ENCODE measurements at regions not wholly inside any gene's neighbourhood (a gene's known extent, or its start where the extent isn't known, plus 50 kb on each side); places are given as distances from the start of the nearest gene placed in this dataset.

DNA sequence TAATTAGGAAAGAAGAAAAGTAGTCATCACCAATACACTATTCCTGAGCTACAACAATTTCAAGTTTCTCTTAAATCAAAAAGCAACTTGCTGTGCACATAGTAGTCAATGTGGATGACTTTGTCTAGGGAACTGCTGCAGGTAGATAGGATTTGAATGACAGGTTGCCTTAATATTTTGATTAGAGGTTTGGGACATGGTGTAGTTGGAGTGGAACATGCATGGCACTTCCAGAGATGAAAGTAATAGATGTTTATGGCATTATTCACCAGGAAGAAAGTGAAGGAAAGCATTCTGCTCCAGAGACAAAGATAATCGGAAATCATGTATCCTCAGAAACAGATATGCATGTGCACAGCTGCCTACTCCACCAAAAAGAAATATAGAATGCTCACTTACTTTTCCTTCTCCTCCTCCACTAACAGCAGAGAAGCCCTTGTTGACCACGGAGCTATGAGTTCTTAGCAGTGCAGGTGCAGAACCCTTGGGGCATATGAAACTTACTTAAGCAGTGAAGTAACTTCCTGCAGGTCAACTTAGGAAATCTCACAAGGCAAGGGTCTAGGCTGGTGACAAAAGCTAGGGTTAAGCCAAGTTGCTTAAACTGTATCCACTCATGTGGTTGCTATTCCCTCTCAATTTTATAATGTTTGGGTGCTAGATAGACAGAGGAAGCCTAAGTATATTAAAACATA, 390.8 kb downstream of the HNRNPD start:
- TF ChIP-seq POLR2AphosphoS5 (IDR thresholded peaks at IDR 0.05; ENCODE audit: low read depth, low read length) (no peak), TAF1 (IDR thresholded peaks at IDR 0.05; ENCODE audit: borderline replicate concordance, insufficient read depth, low read length) (no peak), SIN3A (IDR thresholded peaks at IDR 0.05; ENCODE audit: borderline replicate concordance, insufficient read depth, low read length) (no peak)
- TF ChIP-seq, protein P1, sequence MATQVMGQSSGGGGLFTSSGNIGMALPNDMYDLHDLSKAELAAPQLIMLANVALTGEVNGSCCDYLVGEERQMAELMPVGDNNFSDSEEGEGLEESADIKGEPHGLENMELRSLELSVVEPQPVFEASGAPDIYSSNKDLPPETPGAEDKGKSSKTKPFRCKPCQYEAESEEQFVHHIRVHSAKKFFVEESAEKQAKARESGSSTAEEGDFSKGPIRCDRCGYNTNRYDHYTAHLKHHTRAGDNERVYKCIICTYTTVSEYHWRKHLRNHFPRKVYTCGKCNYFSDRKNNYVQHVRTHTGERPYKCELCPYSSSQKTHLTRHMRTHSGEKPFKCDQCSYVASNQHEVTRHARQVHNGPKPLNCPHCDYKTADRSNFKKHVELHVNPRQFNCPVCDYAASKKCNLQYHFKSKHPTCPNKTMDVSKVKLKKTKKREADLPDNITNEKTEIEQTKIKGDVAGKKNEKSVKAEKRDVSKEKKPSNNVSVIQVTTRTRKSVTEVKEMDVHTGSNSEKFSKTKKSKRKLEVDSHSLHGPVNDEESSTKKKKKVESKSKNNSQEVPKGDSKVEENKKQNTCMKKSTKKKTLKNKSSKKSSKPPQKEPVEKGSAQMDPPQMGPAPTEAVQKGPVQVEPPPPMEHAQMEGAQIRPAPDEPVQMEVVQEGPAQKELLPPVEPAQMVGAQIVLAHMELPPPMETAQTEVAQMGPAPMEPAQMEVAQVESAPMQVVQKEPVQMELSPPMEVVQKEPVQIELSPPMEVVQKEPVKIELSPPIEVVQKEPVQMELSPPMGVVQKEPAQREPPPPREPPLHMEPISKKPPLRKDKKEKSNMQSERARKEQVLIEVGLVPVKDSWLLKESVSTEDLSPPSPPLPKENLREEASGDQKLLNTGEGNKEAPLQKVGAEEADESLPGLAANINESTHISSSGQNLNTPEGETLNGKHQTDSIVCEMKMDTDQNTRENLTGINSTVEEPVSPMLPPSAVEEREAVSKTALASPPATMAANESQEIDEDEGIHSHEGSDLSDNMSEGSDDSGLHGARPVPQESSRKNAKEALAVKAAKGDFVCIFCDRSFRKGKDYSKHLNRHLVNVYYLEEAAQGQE (IDR thresholded peaks at IDR 0.05; ENCODE audit: insufficient read depth in 1 of 2, low read depth in 2 of 2, low read length in 2 of 2) = no peak
